ENCODE measurements at regions not wholly inside any gene's neighbourhood (a gene's known extent, or its start where the extent isn't known, plus 50 kb on each side); places are given as distances from the start of the nearest gene placed in this dataset.
"Not testable (repeated sequence)": the region's sequence is repeated elsewhere in the genome, so short reads cannot be mapped to it uniquely, and the experiment has no call there.

DNA sequence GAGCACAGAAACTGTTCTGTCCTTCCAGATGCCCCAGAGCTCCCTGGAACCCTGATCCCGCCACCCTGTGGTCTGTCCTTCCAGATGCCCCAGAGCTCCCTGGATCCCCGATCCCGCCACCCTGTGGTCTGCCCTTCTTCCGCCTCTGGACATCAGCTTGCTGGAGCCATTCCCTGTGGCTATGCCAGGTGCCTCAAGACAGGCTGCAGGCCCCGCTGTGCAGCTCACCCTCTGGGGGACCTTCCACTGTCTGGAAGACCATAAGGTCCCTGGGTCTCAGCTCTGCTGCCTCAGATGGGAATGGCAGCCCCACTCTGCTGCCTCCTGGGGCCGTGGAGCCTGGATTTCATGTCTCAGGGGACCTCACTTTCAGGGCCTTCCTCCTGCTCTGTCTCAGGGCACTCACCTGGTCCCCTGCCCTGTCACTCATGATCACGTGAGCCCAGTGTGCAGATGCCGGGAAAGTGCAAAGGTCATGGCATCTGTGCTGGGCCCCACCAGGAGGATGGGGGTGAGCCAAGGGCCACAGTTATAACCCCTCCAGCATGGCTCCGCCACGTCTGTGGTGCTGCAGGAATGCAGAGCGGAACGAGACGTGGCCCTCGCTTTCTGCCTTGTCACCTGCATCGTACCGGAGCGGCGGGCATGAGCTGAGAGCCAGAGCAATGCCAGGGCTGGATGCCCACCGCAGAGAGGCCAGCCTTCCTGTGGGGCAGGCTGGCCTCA lies 1520.7 kb downstream of the BRD1 start:
- DNase-seq (ENCODE audit: low read depth): no peak

DNA sequence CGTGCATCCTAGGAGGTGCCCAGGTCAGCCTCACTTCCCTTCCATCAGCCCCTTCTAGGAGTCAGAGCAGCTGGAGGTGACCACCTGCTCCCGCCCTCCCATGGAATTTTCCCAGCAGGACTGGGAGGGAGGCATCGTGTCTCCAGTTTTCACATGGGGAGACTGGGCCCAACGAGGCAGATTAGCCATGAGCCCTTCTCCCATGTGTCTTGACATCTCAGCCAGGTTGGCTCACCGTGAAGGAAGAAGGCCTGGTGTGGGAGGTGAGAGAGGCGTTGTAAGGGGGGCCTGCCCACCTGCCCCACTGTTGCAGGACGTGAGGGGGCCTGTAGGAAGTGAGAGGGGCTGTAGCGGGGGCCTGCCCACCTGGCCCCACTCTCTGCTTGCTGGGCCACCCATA lies 1521.4 kb downstream of the BRD1 start:
- DNase-seq (ENCODE audit: low read depth): no peak

DNA sequence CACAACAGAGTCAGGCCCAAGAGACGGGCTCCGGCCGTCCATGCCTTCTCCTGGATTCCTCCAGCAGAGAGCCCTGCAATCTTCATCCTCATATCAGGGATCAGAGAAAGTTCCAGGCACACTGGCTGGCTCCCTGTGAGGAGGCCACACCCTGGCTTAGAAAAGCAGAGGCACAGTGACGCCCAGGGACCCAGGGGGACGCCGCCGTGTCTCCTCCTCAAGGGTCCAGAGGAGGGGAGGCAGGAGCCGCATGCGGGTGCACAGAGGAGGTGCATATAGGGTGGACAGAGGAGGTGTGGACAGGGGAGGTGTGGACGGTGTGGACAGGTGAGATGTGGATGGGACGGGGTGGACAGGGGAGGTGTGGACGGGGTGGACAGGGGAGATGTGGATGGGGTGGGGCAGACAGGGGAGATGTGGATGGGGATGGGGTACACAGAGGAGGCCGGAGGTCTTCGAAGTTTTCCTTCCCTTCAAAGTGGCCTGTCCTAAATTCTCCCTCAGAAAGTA lies 1521.9 kb downstream of the BRD1 start:
- no peak for DNase-seq (ENCODE audit: low read depth)

DNA sequence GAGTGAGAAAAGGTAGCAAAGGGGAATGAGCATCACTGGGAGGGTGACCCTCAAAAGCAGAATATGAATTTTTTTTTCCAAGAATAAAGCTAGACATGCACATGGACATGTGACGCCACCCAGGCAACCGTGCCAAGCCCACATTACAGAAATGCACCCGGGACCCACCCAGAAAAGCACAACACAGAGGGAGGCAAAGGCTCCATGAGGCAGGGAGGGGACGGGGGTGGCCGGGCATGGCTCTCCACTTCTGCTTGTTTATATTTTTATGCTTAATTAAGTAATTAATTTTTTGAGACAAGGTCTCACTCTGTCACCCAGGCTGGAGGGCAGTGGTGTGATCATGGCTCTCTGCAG lies 1524.3 kb downstream of the BRD1 start:
- DNase-seq (ENCODE audit: low read depth): no peak

DNA sequence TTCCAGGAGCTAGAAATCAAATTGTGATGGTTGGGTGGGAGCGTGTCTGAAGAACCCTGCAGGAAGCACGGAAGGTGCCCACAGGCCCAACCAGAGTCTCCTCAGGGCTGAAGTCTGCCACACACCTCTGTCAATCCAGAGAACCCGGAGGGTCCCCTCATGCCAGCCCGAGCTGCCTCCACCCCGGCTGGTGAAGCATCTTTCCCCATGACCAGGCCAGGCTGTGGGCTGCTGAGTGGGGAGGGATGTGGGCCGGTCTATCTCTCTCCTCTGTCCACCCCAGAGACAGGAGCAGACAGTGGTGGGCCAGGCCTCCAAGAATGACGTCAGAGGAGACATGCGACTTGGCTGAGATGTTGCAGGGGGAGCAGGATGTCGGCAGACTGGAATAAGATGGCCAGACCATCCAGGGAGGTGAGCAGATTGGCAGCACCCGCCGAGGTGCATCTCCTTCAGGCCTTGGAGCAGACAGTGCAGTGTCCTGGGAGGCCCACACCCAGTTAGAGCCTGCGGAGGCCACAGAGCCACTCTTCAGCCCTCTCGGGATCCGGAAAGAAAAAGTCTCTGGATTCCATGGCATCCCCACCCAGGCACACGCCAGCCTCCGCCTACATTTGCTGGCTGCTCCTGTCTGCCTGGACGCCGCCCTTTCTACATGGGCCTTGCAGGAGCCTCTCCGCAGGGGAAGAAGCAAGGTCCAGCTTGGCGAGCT lies 1524.9 kb downstream of the BRD1 start:
- no peak for DNase-seq (ENCODE audit: low read depth)

DNA sequence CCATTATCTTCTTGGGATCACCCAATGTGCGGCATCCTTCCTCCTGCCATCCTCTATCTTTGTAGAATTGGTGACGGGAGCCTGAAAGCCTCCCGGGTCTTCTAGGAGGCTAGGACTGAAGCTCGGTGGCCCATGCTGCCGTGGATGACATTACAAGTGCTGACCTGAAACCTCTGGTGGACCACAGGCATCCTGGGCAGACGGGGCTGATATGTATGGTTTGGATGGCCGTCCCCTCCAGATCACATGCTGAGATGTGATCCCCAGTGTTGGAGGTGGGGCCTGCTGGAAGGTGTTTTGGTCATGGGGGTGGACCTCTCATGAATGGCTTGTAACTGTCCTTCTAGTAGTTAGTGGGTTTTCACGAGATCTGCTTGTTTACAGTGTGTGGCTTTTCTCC lies 1525.8 kb downstream of the BRD1 start:
- DNase-seq (ENCODE audit: low read depth): no peak

DNA sequence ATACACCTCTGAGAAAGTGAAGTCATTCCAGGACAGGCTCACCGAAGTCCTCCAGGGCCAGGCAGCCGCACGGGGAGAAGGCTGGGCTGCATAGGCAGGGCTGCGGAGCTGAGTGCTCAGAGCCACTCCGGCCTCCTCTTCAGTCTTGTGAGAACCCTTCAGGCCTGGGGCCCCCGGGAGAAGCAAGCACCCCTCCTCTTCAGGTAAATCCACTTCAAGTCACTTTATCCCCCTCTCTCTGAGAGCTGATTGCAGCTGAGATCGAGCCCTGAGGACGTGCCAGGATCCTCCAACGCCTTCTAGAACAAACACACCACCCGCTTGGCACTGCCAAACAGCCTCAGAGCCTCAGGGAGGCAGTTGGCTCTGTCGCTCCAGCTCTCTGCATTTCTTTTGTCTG lies 1526.3 kb downstream of the BRD1 start:
- no peak for DNase-seq (ENCODE audit: low read depth)

DNA sequence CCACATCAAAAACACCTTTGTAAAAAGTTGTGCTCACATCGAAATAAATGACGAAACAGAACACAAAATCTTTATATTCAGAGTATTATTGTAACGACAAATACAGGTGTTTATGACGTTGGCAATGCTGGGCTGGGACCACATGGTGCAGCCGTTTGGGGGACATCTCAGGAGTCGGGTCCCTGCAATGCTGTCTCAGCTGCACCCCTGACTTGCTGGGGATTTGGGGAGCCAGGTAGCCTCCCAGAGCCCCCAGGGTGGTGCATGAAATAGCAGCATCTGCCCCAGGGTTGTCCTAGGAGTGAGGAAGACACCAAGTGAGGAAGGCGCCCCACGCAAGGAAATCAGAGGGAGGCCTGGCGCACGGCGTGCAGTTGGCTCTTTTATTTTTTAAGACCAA lies 1526.8 kb downstream of the BRD1 start:
- DNase-seq (ENCODE audit: low read depth): no peak

DNA sequence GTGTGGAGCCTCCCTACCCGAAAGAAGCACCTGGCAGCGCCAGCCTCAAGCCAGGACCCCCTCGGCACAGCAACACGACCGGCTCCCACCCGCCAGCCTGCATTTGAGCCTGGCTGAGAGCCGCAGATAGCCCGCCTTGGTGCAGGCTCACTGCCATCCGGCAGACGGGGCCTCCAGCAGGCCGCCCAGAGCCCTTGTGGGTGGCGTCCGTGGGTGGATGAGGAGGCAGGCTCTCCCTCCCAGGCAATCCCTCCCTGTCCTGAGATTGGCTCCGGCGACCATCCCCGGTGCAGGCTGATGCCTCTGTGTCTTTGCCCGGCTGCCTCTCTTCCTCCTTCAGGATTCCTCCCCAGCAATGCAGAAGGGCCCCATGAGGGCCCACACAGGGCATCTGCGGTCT lies 1527.9 kb downstream of the BRD1 start:
- DNase-seq (ENCODE audit: low read depth): no peak

DNA sequence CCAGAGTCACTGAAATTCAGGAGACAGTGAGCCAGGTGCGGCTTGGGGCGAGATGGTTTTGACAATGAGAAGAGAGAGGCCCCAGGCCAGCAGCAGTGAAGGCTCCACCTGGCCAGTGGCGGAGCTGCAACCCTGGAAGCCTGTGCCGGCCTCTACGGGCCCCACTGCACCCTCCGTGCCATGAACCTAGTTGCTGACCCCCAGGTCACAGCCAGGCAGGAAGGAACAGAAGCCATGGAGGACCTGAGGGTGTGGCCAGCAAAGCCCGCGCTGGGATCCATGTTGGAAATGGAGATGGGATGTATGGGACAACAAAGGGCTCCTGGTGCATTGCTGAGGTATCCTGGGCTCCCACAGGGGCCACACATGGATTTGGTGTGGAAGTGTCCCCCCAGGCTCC lies 1528.5 kb downstream of the BRD1 start:
- DNase-seq (ENCODE audit: low read depth): no peak

DNA sequence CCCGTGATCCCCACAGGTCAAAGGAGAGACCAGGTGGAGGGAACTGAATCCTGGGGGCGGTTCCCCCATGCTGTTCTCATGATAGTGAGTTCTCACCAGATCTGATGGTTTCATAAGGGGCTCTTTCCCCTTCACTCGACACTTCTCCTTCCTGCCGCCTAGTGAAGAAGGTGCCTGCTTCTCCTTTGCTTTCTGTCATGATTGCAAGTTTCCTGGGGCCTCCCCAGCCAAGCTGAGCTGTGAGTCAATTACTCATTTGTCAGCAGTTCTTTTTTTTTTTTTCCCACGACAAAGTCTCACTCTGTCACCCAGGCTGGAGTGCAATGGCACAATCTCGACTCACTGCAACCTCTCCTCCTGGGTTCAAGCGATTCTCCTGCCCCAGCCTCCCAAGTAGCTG lies 1530.4 kb downstream of the BRD1 start:
- DNase-seq (ENCODE audit: low read depth): no peak

DNA sequence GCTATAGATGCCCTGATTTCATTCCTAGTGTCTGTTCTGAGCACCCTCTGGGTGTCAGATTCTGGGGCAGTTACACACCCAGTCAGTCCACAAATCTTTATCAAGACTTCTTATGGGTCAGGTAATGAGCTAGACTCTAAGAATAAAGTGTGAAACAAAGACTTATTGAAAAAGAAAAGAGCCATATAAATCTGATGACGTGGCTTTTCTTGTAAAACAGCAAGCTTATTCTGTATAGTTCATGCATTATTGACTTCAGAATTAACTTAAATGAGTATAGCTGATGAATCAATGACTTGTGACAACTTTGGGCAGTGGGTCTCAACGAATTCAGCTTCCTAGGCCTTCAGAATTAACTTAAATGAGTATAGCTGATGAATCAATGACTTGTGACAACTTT lies 1527.5 kb downstream of the TBC1D22A start:
- not testable (repeated sequence) for DNase-seq (ENCODE audit: low read depth)

DNA sequence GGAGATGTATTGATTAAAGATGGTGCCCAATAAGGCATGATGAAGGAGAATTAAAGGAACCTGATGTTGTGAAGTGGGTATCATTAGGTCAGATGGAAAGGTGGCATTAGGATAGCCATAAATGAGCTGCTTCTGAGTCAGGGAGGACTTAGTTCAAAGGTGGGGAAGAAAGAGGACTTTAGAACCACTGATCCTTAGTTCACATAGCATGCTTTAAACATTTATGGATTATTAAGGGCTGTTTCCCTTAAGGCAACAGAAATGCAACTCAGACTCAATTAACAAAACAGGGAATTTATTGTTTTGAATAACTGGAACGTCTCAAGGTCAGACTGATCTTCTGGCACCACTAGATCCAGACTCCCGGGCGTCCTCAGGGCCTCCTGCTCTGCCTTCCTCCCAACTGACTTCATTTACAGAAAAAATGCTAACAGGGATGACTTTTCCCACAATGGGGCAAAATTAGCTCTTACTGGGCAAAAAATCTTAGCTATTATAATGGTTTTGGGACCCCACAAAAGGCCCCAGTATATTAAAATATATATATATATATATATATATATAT lies 1526.0 kb downstream of the TBC1D22A start:
- no peak for DNase-seq (ENCODE audit: low read depth)

DNA sequence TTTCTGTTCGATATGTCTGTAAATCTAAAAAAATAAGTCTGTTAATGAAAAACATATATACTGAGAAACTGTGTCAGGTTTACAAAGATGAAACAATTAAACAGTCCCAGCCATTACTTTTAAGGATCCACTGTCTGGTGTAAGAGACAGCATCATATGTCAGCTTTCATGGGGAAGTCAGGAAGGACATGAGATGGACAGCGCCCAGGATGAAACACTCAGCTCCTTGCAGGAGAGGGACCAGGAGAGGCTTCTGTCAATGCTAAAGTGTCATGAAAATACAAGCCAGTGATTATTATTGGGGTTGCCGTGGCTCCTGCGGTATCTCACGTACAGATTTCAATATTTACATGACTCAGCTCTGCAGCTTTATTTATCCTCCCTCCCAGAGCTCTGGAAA lies 1524.6 kb downstream of the TBC1D22A start:
- DNase-seq (ENCODE audit: low read depth): no peak

DNA sequence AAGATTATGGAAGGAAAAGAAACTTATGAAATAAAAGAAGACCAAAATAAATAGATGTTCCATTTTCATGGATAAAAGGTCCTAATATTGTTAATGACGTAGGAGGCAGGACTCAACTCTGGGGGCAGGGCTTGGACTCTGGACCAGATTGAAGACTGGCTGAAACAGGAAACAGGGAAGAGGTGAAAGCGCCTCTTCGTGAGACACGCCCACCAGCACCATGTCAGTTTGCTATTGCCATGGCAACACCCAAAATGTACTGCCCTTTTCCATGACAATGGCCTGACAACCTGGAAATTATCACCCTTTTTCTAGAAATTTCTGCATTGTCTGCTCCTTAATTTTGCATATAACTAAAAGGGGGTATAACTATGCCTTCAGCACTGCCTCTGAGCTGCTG lies 1522.2 kb downstream of the TBC1D22A start:
- no peak for DNase-seq (ENCODE audit: low read depth)

DNA sequence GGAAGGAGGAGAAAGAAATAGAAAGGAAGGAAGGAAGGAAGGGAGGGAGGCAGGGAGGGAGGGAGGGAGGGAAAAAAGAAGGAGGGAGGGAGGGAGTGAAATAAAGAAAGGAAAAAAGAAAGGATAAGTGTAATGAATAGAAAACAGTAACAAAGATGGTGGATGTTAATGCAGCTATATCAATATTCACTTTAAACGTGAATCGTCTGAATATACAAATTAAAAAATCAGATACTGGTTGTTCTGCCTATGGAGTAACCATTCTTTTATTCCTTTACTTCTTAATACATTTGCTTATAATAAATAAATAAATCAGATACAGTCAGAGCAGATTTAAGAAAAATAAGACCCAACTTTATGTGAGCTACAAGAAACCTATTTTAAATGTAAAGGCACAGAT lies 1520.4 kb downstream of the TBC1D22A start:
- no peak for DNase-seq (ENCODE audit: low read depth)

DNA sequence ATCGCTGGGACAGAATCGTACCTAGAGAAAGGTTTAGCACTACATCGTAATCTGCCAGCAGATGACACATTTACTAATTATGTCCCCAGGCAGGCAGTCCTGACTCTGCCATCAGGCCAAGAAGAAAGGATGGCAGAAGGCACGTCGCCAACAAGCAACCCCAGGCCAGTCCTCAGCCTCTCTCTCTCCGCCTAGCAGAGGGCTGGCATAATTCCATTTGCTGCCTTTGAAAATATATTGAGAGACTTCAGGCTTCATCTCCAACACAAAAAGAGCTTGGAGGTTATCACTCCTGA lies 1517.0 kb downstream of the TBC1D22A start:
- no peak for DNase-seq (ENCODE audit: low read depth)

DNA sequence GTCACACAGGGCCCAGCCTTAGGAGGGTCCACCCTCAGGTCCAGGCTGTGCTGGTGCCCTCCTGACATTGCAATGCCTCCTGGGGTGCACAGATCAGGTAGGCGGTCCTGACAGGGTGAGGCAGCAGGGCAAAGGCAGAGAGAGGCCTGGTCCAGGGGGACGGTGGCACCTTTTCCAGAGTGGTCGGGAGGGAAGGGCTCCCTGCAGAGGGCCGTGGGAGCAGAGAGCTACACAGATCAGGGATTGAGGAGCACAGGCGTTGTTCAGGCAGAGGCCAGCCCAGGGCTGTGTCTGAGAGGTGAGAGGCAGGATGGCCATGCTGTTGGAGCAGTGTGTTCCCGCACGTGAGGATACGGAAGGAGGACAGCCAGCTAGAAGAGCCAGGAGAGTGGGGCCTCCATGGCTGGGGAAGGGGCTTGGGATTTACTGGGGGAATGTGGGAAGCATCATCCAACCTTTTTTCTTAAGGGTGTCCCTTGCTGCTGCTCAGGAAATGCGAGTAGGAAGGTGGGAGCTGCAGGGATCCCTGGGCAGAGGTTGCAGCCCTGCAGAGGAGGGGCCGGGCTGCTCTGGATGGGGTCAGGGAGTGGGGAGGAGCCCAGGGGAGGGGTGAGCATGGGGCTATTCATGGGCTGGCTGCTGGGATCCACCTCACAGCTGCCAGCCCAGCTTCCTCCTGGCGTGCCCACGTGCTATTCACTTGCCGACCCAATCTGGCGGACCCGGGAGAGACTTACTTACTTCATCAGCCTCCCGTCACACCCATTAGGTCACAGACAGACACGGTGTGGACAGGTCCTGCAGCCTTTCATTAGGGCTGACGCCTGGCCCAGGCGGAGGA lies 1516.4 kb downstream of the TBC1D22A start:
- no peak for DNase-seq (ENCODE audit: low read depth)

DNA sequence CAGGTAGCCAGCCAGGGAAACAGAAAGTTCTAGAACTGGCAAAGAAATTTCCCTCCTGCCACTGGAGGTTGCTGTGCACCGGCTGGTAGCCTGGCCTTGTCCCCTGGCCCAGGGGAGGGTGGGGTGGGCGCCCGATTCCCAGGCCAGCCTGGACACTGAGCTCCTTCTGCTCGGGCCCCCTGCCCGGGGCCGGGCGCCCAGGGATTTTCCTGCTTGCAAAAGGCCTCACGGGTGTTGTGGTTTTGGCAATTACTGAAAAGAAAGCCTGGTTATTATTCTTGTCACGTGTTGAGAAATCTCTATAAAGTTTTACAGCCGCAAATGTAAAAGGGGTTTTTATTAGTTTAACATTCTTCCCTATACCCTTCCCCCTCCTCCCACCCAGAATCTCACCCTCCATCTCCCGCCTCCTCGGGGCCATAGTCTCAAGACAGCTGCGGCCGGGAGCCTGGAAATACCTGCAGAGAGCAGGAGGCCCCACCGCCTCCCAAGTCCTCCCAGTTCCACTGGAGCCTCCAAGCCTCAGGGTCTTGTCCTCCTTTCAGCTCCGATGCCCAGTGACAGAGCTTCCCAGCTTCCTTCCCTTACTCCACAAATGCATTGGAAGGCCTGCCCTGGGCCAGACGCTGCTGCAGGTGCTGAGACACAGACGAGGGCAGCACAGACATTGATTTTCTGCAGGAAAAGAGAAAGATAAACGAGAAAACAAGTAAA lies 1515.6 kb downstream of the TBC1D22A start:
- no peak for DNase-seq (ENCODE audit: low read depth)

DNA sequence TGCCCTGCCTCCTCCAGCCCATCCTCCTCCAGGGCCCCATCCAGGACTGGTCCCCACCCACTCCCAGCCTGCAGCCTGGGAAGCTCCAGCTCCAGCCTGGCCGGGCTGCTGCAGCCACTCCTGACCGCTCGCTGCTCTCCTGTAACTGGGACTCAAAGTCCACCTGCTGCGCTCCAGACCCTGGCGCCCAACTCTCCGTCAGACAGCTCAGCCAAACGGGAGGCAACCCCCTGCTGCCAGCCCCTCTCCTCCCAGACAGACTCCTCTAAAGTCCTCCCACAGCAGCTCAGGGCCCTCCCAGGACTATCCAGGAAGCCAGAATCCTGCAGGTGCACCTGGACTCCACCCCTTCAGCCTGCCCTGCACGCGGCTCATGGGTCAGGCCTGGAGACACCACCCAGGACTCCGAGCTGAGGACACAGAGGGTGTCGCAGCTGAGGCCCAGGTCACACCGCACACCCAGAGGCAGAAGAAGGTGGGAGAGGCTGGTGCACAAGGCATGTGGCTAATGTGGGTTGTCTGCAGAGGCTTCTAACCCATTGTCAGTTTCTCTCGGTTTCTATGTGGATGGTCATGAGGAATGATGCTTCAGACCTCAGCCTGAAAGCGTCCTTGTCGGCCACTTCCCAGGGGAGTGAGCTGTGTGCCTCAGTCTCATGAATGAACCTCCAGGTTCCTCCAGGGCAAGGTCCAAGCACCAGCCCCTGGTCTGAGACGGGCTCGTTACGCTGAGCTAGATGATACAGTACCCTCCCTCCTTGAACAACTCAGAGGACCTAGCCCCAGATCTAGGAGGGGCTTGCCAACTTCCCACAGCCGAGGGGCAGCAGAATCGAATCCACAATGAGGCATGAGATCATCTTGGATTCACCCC lies 1514.8 kb downstream of the TBC1D22A start:
- no peak for DNase-seq (ENCODE audit: low read depth)

DNA sequence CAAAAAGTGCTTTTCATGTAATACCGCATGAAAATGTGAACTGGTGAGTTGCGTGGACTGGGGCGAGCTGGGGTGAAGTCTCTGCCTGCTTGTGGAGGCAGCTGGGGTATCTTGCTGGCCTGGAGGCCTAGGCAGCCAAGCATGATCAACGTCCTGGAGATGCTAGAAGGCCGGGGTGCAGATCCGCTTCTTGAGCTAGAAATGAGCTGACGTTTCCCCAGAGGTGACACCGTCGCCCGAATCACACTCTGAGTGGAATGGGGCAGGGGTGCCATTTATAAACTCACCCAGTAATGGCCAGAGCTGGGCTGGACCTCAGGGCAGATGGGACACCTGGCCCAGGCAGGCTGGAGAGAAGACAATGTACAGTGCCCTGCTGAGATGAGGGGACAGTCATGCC lies 1513.0 kb downstream of the TBC1D22A start:
- DNase-seq (ENCODE audit: low read depth): no peak

Measured in GM04503 (cell line).